Suprapubic skin (tissue), 4 donors: ENCODE measurements at regions not wholly inside any gene's neighbourhood (a gene's known extent, or its start where the extent isn't known, plus 50 kb on each side); places are given as distances from the start of the nearest gene placed in this dataset.

Experiments used
- CTCF ChIP-seq, 2 donors: fragments of 200-600 bp in 1 of 2; fragments of 450-650 bp in 1 of 2; sonication (generic) in 1 of 2; IDR thresholded peaks; one replicate each; pipeline ENCODE4 v1.5.1; 2016 to 2019; ENCODE audit warnings: antibody characterized with exemption in 2 of 2, mild to moderate bottlenecking in 1 of 2, moderate library complexity in 1 of 2
- EP300 ChIP-seq: sonication (generic); formaldehyde crosslinking; IDR thresholded peaks from one replicate; pipeline ENCODE4 v1.6.1; 2017; ENCODE audit warnings: antibody characterized with exemption
- POLR2A ChIP-seq, 2 donors: fragments of 450-650 bp; IDR thresholded peaks; one replicate each; pipeline ENCODE4 v1.6.1; 2017; ENCODE audit warnings: antibody characterized with exemption in 2 of 2, mild to moderate bottlenecking in 2 of 2, moderate library complexity in 2 of 2
- POLR2AphosphoS5 ChIP-seq, 3 donors: sonication (generic); formaldehyde crosslinking; IDR thresholded peaks; one replicate each; pipeline ENCODE4 v1.6.1; 2017; ENCODE audit warnings: antibody characterized with exemption in 3 of 3

GRCh38 chr7:80334908-80335307, 177.0 kb downstream of the GNAT3 start:
- TF ChIP-seq CTCF (IDR thresholded peaks at IDR 0.05) = no peak
- TF ChIP-seq EP300 = no peak
- TF ChIP-seq POLR2A (IDR thresholded peaks at IDR 0.05) = no peak
- TF ChIP-seq POLR2AphosphoS5 (IDR thresholded peaks at IDR 0.05) = no peak
